Hepatic stellate cell (primary cell): ENCODE measurements at regions not wholly inside any gene's neighbourhood (a gene's known extent, or its start where the extent isn't known, plus 50 kb on each side); places are given as distances from the start of the nearest gene placed in this dataset.
"Not testable (repeated sequence)": the region's sequence is repeated elsewhere in the genome, so short reads cannot be mapped to it uniquely, and the experiment has no call there.

Experiments
- DNase-seq: peaks from one replicate; pipeline ENCODE4 v3.0.0; 2011; ENCODE audit warnings: low spot score

DNA sequence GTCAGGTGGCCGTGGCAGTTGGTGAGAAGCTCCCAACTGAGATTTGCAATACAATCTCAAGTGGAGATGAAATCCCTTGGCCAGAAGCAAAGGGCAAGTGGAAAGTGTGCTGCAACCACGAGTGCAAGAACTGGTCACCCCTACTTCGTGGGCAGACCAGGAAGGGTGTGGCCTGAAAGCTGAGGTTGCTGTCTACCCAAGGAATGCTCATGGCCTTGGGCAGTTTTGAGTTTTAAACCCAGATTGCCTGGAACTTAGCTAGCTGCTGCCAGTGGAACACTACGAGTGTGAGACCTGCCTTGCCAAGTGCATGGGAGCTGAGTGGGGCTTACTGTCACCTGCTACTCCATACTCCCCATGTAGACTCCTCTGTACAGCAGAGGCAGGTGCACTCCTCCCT, 113.3 kb upstream of the FAT3 start:
- no peak for DNase-seq

DNA sequence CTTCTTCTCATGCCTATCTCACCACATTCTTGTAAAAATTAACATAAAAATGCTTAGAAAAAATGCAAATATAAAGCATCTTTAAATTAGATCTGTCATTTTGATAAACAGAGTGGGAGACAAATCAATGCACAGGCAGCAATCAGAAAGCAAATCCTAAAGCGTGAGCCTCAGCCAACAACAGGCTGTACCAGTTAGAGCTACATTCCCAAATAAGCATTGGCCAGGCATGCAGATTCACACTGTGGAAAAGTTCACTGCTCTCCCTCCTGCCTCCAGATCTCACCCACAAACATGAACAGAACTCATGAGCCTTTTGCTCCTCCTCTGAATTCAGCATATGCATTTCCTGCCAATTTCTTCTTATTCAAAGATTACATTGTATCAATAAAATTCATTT, 115.2 kb upstream of the FAT3 start:
- no peak for DNase-seq

DNA sequence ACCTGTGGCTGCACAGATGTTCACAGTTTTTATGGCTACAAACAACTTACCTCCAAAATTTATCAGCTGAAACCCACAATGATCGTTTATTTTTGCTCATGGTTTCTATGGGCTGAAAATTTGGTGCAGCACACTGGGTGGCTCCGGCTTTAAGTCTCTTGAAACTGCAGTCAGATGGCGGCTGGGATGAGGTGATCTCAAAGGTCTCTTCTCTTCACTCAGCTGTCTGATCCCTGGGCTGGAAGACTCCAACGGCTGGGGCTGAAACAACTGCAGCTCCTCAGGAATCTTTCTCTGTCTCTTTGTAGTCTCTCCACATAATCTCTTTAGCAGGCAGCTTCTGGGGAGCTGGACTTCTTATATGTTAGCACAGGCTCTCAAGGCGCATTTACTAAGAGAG, 117.3 kb upstream of the FAT3 start:
- DNase-seq, result no peak

DNA sequence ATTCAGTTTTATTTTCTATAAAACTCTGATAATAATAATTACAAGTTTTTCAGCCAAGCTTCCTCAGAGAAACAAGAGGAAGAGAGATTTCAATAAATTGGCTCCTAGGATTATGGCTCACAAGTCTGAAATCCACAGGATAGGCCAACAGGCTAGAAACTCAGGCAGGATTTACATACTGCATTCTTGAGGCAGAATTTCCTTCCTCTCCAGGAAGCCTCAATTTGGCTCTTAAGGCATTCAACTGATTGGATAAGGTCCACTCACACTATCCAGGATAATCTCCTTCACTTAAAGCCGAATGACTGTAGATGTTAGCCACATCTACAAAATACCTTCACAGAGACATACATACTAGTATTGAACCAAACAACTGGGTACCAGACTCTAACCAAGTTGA, 120.3 kb upstream of the FAT3 start:
- DNase-seq, result no peak

DNA sequence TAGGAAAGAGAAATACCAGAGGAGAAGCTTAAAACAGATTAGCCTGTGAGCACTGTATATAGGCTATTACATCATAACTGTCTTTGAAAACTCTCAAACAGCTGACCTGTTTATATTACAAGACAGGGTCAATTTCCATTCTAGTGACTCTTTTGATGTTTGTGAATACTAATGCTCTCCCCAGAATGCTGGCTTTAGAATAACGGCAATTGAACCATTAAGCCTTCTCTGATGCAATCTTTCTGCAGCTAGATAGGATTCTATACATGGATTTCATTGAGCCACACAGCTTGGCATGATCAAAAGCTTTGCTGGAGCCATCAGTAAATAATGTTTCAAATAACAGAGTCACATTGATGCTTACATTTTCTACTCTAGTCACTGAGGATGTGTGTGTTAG, 122.7 kb upstream of the FAT3 start:
- no peak for DNase-seq

DNA sequence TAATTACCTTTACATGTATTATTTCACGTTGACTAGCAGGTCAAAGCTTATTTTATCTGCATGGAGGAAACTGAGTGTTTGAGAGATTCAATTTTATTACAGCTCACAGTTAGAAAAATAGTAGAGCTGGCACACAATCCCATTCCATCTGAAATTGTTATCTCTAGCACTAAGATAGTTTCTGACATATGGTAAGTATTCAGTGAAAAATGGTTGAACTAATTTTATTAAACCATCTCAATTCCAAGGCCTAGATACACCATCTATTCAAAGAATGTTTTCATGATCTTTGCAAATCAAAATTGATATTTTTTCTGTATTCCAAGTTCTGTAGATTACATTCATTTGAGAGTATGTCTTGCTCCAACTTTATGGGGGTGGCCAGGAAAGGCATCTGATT, 125.4 kb upstream of the FAT3 start:
- no peak for DNase-seq

DNA sequence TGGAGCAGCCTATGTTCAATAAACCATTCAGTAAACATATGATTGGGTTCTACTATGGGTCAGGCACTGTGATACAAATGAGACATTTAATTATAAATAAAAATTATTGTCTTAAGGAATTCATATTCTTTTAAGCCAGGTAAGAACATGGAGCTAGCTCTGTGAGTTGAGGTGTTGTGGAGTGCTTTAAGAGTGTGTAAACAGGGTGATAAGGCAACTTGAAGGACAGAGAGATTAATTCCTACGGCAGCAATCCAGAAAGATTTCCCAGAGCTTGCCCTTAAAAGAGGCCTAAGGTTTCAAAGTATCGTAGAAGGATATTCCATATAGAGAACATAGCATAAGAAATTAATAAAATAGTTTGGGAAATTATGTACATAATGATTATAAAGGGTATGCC, 126.4 kb upstream of the FAT3 start:
- no peak for DNase-seq

DNA sequence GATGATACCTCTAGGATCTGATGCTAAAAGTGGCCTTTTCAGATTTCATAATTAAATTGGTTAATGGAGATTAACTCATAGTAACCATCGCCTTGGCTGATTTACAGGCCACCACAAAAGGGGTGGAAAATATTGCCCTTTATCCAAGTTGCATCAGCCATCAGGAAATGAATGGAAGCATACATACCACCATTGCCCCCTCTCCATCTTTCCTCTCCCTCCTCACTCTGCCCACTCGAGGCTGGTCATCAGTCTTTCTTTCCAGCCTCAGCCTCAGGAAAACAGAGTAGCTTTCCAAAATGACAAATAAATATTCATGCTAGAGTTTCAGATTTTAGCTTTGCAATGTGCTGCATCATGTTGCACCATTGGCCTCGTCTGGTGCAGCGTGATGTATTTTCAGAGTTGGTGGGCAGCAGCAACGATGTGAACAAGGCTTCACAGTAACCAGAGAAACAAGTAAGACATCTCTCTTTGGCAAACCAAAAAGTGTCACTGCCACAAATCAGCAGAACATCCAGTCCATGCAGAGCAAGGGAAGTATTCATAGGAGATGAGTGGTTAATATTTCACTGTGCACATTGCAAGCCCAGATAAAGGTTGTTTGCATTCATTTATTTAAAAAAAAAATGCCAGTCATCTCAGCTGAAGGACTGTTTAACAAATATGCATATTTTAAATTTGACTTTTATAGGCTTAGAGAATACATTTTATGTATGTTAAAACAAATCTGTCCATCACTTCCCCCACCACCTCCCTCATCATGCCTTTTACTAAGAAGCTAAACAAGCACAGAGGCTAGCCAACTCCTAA, 136.7 kb upstream of the FAT3 start:
- DNase-seq, result no peak

DNA sequence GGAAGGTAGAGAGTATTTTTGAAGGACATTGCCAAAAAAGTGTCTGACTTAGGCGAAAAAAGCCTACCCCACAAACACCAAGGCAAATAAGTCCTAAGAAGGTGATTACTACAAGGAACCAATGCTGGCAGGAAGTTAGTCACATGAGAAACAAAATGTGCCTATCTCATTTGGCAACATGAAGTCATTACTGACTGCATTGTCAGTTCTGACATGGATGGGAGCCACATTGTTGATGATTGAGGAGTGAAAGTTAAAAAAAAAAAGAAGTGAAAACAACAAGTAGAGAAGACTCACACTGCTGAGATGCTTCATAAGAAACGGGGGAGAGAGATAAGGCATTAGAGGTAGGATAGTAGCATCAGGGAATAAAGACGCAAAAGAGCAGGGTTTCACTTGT, 141.5 kb upstream of the FAT3 start:
- no peak for DNase-seq

DNA sequence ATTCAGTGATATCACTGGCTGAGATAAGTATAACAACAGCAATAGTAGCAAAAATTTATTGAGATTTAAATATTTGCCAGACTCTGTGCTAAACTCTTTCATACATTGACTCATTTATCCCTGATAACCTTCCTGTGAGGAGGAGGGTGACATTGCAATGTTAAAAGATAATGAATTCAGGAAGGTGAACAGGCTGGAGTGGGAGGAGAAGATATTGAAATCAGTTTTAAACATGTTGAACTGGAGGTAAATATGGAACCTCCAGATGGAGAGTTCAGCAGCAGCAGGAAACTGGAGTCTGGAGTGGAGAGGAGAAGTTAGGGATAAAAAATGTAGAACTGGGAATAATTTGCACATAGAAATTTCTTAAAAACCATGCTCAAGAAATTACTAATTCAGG, 142.0 kb upstream of the FAT3 start:
- DNase-seq, result no peak

DNA sequence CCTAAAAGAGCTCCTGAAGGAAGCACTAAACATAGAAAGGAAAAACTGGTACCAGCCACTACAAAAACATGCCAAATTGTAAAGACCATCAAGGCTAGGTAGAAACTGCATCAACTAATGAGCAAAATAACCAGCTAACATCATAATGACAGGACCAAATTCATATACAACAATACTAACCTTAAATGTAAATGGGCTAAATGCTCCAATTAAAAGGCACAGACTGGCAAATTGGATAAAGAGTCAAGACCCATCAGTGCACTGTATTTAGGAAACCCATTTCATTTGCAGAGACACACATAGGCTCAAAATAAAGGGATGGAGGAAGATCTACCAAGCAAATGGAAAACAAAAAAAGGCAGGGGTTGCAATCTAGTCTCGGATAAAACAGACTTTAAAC, 150.1 kb upstream of the FAT3 start:
- DNase-seq, result not testable (repeated sequence)

DNA sequence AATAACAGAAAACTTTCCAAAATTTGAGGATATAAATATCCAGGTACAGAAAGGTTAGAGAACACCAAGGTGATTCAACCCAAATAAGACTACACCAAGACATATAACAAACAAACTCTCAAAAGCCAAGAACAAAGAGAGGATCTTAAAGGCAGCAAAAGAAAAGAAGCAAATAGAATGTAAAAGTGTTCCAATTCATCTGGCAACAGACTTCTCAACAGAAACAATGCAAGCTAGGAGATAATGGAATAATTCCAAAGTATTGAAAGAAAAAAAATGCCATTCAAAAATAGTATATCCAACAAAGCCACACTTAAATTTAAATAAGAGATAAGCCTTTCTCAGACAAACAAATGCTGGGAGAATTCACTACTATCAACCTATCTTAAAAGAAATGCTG, 153.0 kb upstream of the FAT3 start:
- DNase-seq, result no peak

DNA sequence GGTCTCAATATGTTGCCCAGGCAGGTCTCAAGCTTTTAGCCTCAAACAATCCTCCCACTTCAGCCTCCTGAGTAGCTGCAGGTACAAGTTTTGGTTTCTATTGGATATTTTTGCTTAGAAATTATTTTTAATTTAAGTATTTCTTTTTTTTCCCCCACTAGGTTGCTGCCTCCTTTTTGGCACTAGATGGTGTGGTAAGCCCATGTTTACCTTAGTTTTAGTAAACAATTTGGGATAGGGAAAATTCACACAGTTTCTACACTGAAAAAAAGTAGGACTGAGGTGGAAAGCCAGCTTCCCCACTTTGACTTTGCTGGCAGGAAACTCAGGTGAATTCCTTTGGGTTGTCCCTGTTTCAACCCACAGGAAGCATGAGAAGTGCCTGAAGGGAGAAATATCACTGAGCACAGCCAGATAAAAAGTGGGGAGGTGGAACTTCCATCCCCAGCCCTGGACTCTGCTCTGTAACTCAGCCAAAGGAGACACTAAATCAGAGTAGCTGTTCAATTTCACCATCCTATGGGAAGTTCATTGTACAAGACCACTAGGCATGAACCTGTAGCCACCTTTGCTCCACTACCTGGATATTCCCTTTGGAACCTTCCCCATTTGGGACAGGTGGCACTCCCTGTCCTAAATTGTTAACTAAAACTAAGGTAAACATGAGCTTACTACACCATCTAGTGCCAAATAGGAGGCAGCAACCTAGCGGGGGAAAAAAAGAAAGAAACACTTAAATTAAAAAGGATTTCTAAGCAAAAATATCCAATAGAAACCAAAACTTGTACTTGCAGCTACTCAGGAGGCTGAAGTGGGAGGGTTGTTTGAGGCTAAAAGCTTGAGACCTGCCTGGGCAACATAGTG, 154.4 kb upstream of the FAT3 start:
- DNase-seq, result no peak

DNA sequence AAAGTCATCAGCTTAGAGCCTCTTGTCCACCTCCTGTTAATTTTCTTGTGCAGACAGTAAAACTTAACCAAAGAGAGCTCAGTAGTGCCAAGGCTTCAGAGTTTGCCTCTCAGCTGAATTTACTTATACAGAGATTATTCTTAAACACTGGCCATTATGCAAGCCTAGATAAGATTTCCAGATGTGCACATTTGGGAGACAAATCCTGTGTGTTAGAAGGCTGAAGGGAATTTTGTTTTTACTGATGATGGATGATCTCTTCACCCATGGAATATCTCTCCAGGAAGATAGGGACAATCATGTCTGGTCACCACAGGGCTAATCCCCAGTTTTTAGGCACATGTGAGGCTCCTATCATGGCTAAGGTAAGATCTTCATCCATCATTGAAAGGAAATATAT, 157.6 kb upstream of the FAT3 start:
- DNase-seq, result no peak

DNA sequence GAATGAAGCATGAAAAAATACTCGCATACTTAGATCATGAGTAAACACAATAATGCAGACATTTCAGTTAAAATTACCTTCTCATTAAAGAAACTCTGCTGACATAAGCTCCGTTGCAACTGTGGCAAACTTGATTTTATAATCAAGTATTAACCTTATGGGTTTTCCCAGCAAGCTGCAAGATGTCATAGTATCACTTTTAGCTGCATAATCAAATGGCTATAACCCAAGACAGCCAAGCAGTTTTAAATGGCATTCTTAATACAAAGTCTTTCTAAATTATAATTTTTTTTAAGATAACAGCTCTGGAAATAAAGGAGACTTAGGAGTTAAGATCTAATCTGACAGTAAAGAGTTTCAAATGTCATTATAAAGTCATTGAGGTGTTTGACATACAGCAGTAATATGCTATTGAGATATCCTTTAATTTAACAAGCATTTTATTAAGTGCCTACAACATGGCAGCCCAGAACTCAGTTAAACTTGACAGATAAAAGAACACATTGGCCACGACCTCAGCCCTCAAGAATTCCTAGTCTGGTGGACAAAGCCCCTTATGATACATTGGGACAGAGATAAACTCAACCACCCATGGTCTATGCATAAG, 163.1 kb upstream of the FAT3 start:
- DNase-seq, result no peak

DNA sequence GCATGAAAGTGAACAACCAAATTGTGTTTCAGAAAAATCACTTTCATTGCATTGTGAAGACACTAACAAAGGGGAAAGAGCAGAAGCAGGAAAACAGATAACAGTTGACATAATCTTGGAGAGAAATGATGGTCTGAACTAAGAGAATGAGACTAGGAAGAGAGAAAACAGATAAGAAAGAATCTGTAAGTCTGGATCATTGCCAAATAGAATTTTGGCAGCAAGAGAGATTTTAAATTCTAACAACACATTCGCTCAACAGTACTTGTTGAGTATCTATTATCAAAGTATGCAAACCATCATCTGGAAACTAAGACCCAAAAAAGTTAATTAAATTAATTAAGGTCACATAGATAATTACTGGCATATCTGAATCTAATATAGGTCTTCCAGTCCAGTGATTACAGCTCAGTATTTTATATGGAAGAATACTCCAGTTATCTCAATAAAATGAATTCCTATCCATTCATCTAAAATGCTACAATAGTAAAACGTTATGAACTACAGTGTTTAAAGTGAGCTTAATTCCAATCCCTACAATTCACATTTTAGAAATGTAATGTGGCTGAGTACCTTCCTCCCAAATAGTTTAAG, 166.7 kb upstream of the FAT3 start:
- DNase-seq, result no peak

DNA sequence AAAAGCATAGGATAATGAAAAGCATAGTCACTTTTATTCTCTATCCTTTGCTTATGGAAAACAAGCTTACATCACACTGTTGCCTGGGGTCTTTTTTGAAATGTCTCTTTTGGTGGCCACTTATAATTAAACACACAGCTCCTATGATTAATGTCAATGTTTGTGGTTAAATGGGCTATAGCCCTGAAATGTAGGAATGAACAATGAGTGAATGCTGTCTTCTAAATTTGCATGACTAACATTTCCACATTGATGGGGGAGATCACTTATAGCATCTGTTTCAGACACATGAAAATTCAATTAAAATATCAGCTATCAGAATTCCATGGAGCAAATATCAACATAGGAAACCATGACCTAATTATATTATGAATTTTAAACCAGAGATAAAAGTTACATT, 171.4 kb upstream of the FAT3 start:
- DNase-seq, result no peak

DNA sequence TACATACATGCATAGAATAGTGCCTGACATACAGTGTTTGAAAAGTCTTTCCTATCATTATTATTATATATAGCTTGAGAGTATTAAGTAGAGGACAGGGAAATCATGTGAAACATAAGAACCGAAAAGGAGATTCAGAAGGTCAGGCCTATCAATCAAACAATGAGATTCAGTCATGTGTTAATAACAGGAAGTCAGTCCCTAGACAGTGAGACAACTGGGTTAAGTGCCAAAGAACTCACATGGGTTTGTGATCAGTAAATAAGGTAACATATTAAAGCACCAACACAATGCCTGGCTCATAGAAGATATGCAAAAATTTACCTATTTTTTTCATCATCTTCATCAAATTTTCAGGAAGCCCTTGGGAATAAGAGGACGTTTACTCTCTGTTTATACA, 174.3 kb upstream of the FAT3 start:
- no peak for DNase-seq

DNA sequence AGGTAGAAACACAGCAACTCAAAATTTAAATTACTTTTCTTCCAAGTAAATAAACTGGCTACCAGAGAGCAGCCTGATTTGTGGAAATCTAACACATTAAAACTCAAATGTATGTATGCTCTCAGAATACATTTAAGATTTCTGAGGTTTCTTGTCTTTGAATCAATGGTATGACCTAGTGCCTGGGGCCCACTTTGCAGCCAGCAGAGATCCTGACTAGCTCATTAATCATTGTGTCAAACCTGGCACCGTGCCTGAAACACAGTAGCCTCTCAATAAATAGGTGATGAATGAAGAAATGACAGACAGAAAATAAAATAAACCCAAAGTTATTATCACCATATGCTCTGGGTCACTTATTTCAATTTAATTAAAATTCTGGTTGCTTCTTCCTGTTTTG, 176.2 kb upstream of the FAT3 start:
- no peak for DNase-seq

DNA sequence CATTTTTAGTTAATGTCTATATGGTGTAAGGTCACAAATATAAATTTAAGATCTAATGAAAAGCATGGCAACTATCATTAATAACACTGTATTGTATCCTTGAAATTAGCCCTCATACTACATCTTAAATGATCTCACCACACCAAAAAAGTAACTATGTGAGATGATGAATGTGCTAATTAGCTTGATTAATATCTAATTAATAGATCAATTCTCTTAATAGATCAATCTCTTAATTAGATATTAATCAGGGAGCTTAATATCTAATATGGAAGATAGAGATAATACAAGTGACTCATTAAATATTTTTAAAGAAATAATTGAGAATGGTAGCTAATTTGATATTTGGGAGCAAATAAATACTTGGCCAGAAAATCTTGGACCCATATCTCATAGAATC, 178.5 kb upstream of the FAT3 start:
- DNase-seq, result no peak

DNA sequence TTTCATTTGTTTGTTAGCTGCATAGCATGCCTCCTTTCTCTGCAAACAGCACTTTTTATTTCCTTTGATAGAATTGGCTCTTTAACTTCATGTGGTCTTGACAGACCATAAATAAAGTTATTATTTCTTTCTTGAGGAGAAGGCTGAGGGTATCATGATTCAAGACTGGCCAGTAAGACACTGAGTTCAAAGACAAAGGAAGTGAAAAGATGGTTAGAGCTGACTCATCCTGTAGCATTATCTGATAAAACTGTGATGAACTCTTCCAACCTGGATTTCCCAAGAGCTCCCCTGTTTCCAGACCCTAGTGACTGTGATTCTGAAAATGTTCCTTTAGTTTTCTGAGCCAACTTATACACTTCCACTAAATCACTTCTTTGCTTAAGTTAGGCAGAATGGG, 179.3 kb upstream of the FAT3 start:
- DNase-seq, result no peak

DNA sequence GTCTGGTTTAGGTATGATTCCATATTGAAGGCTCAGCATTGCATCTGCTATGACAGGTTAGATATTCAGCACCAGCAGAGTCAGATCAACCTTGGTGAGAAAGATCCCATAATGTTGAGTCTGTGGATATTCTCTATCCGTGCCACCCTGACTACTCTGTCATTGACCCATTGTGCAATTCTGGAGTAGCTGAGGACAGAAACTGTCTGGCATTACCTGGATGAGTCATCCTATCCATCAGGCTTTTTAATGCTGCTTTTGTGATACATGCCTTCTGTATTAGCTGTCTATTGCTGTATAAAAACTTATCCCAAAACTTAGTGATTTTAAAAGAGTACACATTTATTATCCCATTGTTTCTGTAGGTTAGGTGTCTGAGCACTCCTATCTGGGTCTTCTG, 189.1 kb upstream of the FAT3 start:
- DNase-seq, result no peak

DNA sequence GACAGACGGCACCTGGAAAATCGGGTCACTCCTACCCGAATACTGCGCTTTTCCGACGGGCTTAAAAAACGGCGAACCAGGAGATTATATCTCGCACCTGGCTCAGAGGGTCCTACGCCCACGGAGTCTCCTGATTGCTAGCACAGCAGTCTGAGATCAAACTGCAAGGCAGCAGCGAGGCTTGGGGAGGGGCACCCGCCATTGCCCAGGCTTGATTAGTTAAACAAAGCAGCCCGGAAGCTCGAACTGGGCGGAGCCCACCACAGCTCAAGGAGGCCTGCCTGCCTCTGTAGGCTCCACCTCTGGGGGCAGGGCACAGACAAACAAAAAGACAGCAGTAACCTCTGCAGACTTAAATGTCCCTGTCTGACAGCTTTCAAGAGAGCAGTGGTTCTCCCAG, 197.5 kb upstream of the FAT3 start:
- DNase-seq, result not testable (repeated sequence)
